ENCODE measurements at regions not wholly inside any gene's neighbourhood (a gene's known extent, or its start where the extent isn't known, plus 50 kb on each side); places are given as distances from the start of the nearest gene placed in this dataset.

DNA sequence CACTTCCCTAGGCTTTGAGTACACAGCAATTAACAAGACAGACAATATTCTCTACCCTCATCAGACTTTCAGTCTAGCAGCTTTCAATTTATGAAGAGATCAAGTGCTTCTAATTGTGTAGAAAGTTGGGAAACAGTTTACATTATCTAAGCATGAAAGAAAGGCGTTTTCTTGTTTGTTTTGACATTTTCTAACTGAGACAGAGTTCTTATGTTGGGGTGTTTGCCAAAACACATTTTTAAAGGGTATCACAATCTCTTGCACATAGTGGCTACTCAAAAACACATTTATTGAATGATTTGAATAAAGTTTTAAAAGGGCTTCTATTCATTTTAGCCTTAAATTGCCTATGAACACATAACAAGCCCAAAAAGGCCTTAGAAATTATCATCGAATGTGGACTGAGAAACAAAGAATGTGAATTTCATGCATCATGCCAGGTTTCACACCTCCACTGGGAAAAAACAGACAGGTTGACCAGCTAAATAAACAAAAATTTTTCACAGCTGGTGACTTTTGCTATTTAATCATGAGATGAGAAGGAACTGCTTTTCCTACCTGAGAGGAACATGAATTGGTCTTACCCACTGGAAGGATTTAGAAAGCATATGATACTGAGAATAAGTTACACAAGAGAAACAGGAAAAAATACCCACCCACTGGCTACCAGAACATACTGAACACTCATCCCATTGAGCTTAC, 394.5 kb upstream of the PKN2 start:
- no peak for DNase-seq (ENCODE audit: low read depth, low spot score)
- Histone ChIP-seq H3K4me1 (ENCODE audit: control insufficient read depth, insufficient read depth, low read length) (no peaks in the 10 kb centered on the region), H3K4me3 (ENCODE audit: low read depth in 2 of 2, low read length in 2 of 2) (no peak overlapping the region), H3K27ac (ENCODE audit: low read length) (no peak overlapping the region), H3K9me3 (ENCODE audit: control insufficient read depth, insufficient read depth, low read depth, low read length) (no peaks in the 10 kb centered on the region), H3K27me3 (ENCODE audit: control insufficient read depth, insufficient read depth, low read length) (no peaks in the 10 kb centered on the region), H3K36me3 (ENCODE audit: control insufficient read depth, insufficient read depth, low read length) (no peaks in the 10 kb centered on the region)
- intact Hi-C loops (cut with micrococcal nuclease; ENCODE audit: unreplicated experiment) (no loop called here), in situ Hi-C loops (cut with HindIII; ENCODE audit: low pct_unique_long_range_greater_than_20kb, low sequenced_read_pairs) (no loop called here)
- ChIA-PET CTCF (no interaction called here), POLR2A (no interaction called here)
- TF ChIP-seq, protein P1, sequence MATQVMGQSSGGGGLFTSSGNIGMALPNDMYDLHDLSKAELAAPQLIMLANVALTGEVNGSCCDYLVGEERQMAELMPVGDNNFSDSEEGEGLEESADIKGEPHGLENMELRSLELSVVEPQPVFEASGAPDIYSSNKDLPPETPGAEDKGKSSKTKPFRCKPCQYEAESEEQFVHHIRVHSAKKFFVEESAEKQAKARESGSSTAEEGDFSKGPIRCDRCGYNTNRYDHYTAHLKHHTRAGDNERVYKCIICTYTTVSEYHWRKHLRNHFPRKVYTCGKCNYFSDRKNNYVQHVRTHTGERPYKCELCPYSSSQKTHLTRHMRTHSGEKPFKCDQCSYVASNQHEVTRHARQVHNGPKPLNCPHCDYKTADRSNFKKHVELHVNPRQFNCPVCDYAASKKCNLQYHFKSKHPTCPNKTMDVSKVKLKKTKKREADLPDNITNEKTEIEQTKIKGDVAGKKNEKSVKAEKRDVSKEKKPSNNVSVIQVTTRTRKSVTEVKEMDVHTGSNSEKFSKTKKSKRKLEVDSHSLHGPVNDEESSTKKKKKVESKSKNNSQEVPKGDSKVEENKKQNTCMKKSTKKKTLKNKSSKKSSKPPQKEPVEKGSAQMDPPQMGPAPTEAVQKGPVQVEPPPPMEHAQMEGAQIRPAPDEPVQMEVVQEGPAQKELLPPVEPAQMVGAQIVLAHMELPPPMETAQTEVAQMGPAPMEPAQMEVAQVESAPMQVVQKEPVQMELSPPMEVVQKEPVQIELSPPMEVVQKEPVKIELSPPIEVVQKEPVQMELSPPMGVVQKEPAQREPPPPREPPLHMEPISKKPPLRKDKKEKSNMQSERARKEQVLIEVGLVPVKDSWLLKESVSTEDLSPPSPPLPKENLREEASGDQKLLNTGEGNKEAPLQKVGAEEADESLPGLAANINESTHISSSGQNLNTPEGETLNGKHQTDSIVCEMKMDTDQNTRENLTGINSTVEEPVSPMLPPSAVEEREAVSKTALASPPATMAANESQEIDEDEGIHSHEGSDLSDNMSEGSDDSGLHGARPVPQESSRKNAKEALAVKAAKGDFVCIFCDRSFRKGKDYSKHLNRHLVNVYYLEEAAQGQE (IDR thresholded peaks at IDR 0.05; ENCODE audit: insufficient read depth in 1 of 2, low read depth in 2 of 2, low read length in 1 of 2), result no peak
- TF ChIP-seq, protein P2, sequence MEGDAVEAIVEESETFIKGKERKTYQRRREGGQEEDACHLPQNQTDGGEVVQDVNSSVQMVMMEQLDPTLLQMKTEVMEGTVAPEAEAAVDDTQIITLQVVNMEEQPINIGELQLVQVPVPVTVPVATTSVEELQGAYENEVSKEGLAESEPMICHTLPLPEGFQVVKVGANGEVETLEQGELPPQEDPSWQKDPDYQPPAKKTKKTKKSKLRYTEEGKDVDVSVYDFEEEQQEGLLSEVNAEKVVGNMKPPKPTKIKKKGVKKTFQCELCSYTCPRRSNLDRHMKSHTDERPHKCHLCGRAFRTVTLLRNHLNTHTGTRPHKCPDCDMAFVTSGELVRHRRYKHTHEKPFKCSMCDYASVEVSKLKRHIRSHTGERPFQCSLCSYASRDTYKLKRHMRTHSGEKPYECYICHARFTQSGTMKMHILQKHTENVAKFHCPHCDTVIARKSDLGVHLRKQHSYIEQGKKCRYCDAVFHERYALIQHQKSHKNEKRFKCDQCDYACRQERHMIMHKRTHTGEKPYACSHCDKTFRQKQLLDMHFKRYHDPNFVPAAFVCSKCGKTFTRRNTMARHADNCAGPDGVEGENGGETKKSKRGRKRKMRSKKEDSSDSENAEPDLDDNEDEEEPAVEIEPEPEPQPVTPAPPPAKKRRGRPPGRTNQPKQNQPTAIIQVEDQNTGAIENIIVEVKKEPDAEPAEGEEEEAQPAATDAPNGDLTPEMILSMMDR (IDR thresholded peaks at IDR 0.05), result no peak
- TF ChIP-seq POLR2AphosphoS5 (IDR thresholded peaks at IDR 0.05; ENCODE audit: low read depth, low read length) (no peak), SIN3A (IDR thresholded peaks at IDR 0.05; ENCODE audit: borderline replicate concordance, insufficient read depth, low read depth, low read length) (no peak), TCF7L2 (IDR thresholded peaks at IDR 0.05; ENCODE audit: low read depth, low read length) (no peak)
- no TSS peak for BruUV-seq (replicated peaks)
- no peak for ATAC-seq

DNA sequence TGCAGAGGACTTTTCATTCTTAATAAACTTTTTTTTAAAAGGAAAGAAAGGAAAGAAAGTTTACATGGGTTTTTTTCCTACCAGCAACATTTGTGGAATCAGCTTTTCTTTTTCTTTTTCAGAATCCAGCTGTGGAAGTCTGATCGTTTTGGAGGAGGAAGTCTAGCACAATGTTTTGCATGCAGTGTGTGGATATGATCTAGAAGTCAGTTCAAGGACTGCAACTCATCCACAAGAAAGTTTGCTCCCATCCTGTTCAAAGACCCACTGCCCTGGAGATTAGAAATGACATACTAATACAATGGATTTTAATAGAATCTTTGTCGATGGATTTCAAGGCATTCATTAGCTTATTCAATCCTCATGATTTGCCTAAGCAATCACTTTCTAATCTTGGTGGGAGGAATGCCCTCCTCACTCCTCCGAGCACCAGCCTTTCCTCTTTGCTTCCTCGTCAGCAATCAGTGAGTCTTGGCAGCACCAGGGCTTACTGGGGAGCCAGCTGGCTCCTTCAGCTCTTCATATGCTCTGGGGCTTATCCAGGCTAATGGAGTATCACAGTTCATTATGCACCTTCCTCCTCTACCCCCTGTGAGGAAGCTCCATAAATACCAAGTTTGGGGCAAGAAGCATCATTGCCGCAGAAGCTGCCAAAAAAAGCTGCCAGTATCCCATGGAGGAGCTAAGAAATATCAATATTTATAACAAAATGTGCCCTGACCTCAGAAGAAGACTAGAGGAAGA, 392.3 kb upstream of the PKN2 start:
- ChIA-PET CTCF (no interaction called here), POLR2A (no interaction called here)
- H3K9me3 ChIP-seq (ENCODE audit: control insufficient read depth, insufficient read depth, low read depth, low read length), result no peaks in the 10 kb centered on the region
- no peaks in the 10 kb centered on the region for H3K27me3 ChIP-seq (ENCODE audit: control insufficient read depth, insufficient read depth, low read length)
- no peaks in the 10 kb centered on the region for H3K36me3 ChIP-seq (ENCODE audit: control insufficient read depth, insufficient read depth, low read length)
- H3K4me3 ChIP-seq (ENCODE audit: low read depth in 2 of 2, low read length in 2 of 2), result no peak overlapping the region
- DNase-seq (ENCODE audit: low read depth, low spot score), result no peak
- TF ChIP-seq SIN3A (IDR thresholded peaks at IDR 0.05; ENCODE audit: borderline replicate concordance, insufficient read depth, low read depth, low read length), result no peak
- TF ChIP-seq, protein P2 (IDR thresholded peaks at IDR 0.05), result no peak
- TF ChIP-seq, protein P1 (IDR thresholded peaks at IDR 0.05; ENCODE audit: insufficient read depth in 1 of 2, low read depth in 2 of 2, low read length in 1 of 2), result no peak
- TF ChIP-seq POLR2AphosphoS5 (IDR thresholded peaks at IDR 0.05; ENCODE audit: low read depth, low read length), result no peak
- TF ChIP-seq TCF7L2 (IDR thresholded peaks at IDR 0.05; ENCODE audit: low read depth, low read length), result no peak
- BruUV-seq (replicated peaks), result no TSS peak
- intact Hi-C loops (cut with micrococcal nuclease; ENCODE audit: unreplicated experiment) (no loop called here), in situ Hi-C loops (cut with HindIII; ENCODE audit: low pct_unique_long_range_greater_than_20kb, low sequenced_read_pairs) (no loop called here)
- no peaks in the 10 kb centered on the region for H3K4me1 ChIP-seq (ENCODE audit: control insufficient read depth, insufficient read depth, low read length)
- H3K27ac ChIP-seq (ENCODE audit: low read length), result no peak overlapping the region
- ATAC-seq, result no peak

All from Panc1 (cell line).